ENCODE measurements at regions not wholly inside any gene's neighbourhood (a gene's known extent, or its start where the extent isn't known, plus 50 kb on each side); places are given as distances from the start of the nearest gene placed in this dataset.

GRCh38 chr10:33123680-33124079 lies 165.7 kb upstream of the ITGB1 start:
- no peak overlapping the region for H3K27ac ChIP-seq (ENCODE audit: low read length)
- ATAC-seq (ENCODE audit: insufficient read depth, low read depth), result no peak
- no peak for TF ChIP-seq EZH2 (IDR thresholded peaks at IDR 0.05; ENCODE audit: borderline replicate concordance, low read depth, low read length, severe bottlenecking)
- TF ChIP-seq, protein P1, sequence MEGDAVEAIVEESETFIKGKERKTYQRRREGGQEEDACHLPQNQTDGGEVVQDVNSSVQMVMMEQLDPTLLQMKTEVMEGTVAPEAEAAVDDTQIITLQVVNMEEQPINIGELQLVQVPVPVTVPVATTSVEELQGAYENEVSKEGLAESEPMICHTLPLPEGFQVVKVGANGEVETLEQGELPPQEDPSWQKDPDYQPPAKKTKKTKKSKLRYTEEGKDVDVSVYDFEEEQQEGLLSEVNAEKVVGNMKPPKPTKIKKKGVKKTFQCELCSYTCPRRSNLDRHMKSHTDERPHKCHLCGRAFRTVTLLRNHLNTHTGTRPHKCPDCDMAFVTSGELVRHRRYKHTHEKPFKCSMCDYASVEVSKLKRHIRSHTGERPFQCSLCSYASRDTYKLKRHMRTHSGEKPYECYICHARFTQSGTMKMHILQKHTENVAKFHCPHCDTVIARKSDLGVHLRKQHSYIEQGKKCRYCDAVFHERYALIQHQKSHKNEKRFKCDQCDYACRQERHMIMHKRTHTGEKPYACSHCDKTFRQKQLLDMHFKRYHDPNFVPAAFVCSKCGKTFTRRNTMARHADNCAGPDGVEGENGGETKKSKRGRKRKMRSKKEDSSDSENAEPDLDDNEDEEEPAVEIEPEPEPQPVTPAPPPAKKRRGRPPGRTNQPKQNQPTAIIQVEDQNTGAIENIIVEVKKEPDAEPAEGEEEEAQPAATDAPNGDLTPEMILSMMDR (IDR thresholded peaks at IDR 0.05; ENCODE audit: borderline replicate concordance, extremely low read depth, low read length, poor library complexity, severe bottlenecking), result no peak

GRCh38 chr10:33122014-33122809 lies 164.2 kb upstream of the ITGB1 start:
- Histone ChIP-seq H3K4me1 (ENCODE audit: insufficient read depth, low read length) (peaks cover 26% of the 10 kb centered on the region), H2AFZ (ENCODE audit: low read depth, low read length) (no peak overlapping the region), H3K36me3 (ENCODE audit: insufficient read depth, low read length) (no peaks in the 10 kb centered on the region), H3K27ac (ENCODE audit: low read length) (no peak overlapping the region), H3K9ac (ENCODE audit: low read depth, low read length) (no peak overlapping the region), H4K20me1 (ENCODE audit: insufficient read depth, low read length) (no peaks in the 10 kb centered on the region), H3K9me3 (ENCODE audit: insufficient read depth, low read length, severe bottlenecking) (no peaks in the 10 kb centered on the region), H3K79me2 (ENCODE audit: insufficient read depth, low read length) (no peaks in the 10 kb centered on the region), H3K4me2 (ENCODE audit: insufficient read depth, low read length) (no peak overlapping the region), H3K27me3 (ENCODE audit: insufficient read depth, low read length, poor library complexity) (no peaks in the 10 kb centered on the region), H3K4me3 (ENCODE audit: low read depth in 1 of 2, low read length in 2 of 2) (no peak overlapping the region)
- ATAC-seq (ENCODE audit: insufficient read depth, low read depth) (no peak), DNase-seq (no peak)
- TF ChIP-seq, protein P1 (IDR thresholded peaks at IDR 0.05; ENCODE audit: borderline replicate concordance, extremely low read depth, low read length, poor library complexity, severe bottlenecking), result no peak
- TF ChIP-seq EZH2 (IDR thresholded peaks at IDR 0.05; ENCODE audit: borderline replicate concordance, low read depth, low read length, severe bottlenecking), result no peak

More at GRCh38 chr10:33123680-33124079, 165.7 kb upstream of the ITGB1 start:
- no peak for DNase-seq
- no peaks in the 10 kb centered on the region for H3K9me3 ChIP-seq (ENCODE audit: insufficient read depth, low read length, severe bottlenecking)
- H3K4me2 ChIP-seq (ENCODE audit: insufficient read depth, low read length), result no peak overlapping the region
- H2AFZ ChIP-seq (ENCODE audit: low read depth, low read length), result no peak overlapping the region
- no peaks in the 10 kb centered on the region for H3K27me3 ChIP-seq (ENCODE audit: insufficient read depth, low read length, poor library complexity)
- no peak overlapping the region for H3K4me3 ChIP-seq (ENCODE audit: low read depth in 1 of 2, low read length in 2 of 2)
- H3K4me1 ChIP-seq (ENCODE audit: insufficient read depth, low read length), result peaks cover 31% of the 10 kb centered on the region
- H3K79me2 ChIP-seq (ENCODE audit: insufficient read depth, low read length), result no peaks in the 10 kb centered on the region
- no peaks in the 10 kb centered on the region for H3K36me3 ChIP-seq (ENCODE audit: insufficient read depth, low read length)
- H4K20me1 ChIP-seq (ENCODE audit: insufficient read depth, low read length), result no peaks in the 10 kb centered on the region
- no peak overlapping the region for H3K9ac ChIP-seq (ENCODE audit: low read depth, low read length)

GRCh38 chr10:33120700-33121099 lies 162.7 kb upstream of the ITGB1 start:
- no peak for ATAC-seq (ENCODE audit: insufficient read depth, low read depth)
- no peaks in the 10 kb centered on the region for H3K9me3 ChIP-seq (ENCODE audit: insufficient read depth, low read length, severe bottlenecking)
- peaks cover 11% of the 10 kb centered on the region for H3K4me1 ChIP-seq (ENCODE audit: insufficient read depth, low read length)
- H2AFZ ChIP-seq (ENCODE audit: low read depth, low read length), result no peak overlapping the region
- no peaks in the 10 kb centered on the region for H3K27me3 ChIP-seq (ENCODE audit: insufficient read depth, low read length, poor library complexity)
- no peaks in the 10 kb centered on the region for H3K36me3 ChIP-seq (ENCODE audit: insufficient read depth, low read length)
- H3K9ac ChIP-seq (ENCODE audit: low read depth, low read length), result no peak overlapping the region
- H3K27ac ChIP-seq (ENCODE audit: low read length), result no peak overlapping the region
- TF ChIP-seq, protein P1 (IDR thresholded peaks at IDR 0.05; ENCODE audit: borderline replicate concordance, extremely low read depth, low read length, poor library complexity, severe bottlenecking), result no peak
- no peak for TF ChIP-seq EZH2 (IDR thresholded peaks at IDR 0.05; ENCODE audit: borderline replicate concordance, low read depth, low read length, severe bottlenecking)
- no peak overlapping the region for H3K4me3 ChIP-seq (ENCODE audit: low read depth in 1 of 2, low read length in 2 of 2)
- no peaks in the 10 kb centered on the region for H4K20me1 ChIP-seq (ENCODE audit: insufficient read depth, low read length)
- H3K79me2 ChIP-seq (ENCODE audit: insufficient read depth, low read length), result no peaks in the 10 kb centered on the region
- no peak for DNase-seq
- no peak overlapping the region for H3K4me2 ChIP-seq (ENCODE audit: insufficient read depth, low read length)
